ENCODE measurements at regions not wholly inside any gene's neighbourhood (a gene's known extent, or its start where the extent isn't known, plus 50 kb on each side); places are given as distances from the start of the nearest gene placed in this dataset.

DNA sequence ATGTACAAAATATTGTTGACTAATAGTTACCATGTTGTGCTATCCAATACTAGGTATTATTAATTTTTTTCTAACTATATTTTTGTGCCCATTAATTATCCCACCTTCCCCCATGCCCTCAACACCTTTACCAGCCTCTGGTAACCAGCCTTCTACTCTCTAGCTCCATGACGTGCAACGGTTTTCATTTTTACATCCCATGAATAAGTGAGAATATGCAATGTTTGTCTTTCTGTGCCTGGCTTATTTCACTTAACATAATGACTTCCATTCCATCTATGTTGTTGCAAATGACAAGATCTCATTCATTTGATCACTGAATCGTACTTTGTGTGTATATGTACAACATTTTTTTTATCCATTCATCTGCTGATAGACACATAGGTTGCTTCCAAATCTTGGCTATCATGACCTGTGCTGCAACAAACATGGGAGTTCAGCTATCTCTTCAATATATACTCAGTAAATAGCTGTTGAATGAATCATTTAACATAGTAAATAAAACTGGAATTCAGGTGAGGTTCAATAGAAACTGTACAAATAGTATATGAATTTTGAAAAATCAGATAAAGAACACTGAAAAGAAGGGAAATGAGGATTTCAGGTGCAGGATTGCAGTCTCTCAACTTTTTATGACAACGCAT lies 509.0 kb upstream of the MIR17HG start:
- no peak for TF ChIP-seq POLR2AphosphoS5 (IDR thresholded peaks at IDR 0.05)
- TF ChIP-seq, protein P1, sequence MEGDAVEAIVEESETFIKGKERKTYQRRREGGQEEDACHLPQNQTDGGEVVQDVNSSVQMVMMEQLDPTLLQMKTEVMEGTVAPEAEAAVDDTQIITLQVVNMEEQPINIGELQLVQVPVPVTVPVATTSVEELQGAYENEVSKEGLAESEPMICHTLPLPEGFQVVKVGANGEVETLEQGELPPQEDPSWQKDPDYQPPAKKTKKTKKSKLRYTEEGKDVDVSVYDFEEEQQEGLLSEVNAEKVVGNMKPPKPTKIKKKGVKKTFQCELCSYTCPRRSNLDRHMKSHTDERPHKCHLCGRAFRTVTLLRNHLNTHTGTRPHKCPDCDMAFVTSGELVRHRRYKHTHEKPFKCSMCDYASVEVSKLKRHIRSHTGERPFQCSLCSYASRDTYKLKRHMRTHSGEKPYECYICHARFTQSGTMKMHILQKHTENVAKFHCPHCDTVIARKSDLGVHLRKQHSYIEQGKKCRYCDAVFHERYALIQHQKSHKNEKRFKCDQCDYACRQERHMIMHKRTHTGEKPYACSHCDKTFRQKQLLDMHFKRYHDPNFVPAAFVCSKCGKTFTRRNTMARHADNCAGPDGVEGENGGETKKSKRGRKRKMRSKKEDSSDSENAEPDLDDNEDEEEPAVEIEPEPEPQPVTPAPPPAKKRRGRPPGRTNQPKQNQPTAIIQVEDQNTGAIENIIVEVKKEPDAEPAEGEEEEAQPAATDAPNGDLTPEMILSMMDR (IDR thresholded peaks at IDR 0.05), result no peak
